OCI-LY3 (cell line): ENCODE measurements at regions not wholly inside any gene's neighbourhood (a gene's known extent, or its start where the extent isn't known, plus 50 kb on each side); places are given as distances from the start of the nearest gene placed in this dataset.

Source experiments
- EZH2phosphoT487 ChIP-seq: fragments of 200-600 bp; shearing (Covaris generic); IDR thresholded peaks from 2 replicates; pipeline ENCODE4 v1.6.1; 2018; ENCODE audit warnings: antibody characterized with exemption, mixed run types, low read depth
- TF ChIP-seq, protein P1 (sequence below): fragments of 200-600, 300-600 bp; sonication (generic); IDR thresholded peaks from 2 replicates; pipeline ENCODE4 v1.5.1; 2014; ENCODE audit warnings: antibody characterized with exemption, low read length, low read depth

DNA sequence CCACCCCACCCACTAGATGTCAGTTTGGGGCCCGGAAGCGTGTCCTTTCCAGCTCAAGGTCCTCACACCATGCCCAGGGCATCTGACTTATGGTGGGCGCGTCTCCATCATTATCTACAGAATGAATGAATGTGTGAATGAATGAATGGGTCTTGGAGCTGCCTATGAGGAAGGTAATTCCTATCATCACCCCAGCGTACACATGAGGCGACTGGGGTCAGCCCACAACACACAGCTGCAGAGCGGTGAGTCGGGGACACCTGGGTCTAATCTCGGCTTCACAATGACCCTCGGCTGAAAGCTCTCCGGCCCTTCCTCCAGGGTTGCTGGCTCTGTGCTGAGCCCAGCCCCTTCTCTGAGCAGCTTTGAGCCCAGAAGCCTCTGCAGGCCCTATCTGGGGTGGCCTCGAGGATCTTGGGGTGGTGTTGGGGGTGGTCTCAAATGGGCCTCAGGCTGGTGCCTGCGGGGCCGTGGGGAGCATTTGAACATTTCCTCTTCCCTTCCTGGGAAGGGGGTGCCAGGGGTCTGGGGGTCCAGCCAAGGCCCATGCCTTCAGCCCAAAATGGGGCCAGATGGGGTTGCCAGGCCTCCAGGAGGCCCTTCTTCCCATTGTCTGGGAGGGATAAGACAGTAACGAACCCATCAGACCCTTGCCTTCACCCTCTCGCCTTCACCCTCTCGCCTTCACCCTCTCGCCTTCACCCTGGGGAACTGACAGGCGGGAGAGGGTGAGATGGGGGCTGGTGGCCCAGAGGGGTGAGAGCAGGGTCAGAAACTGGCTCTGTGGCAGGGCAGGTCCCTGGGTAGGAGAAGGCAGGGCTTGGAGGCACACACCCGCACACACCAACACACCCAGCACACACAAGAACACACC is 82.4 kb downstream of the MYEOV start:
- TF ChIP-seq, protein P1, sequence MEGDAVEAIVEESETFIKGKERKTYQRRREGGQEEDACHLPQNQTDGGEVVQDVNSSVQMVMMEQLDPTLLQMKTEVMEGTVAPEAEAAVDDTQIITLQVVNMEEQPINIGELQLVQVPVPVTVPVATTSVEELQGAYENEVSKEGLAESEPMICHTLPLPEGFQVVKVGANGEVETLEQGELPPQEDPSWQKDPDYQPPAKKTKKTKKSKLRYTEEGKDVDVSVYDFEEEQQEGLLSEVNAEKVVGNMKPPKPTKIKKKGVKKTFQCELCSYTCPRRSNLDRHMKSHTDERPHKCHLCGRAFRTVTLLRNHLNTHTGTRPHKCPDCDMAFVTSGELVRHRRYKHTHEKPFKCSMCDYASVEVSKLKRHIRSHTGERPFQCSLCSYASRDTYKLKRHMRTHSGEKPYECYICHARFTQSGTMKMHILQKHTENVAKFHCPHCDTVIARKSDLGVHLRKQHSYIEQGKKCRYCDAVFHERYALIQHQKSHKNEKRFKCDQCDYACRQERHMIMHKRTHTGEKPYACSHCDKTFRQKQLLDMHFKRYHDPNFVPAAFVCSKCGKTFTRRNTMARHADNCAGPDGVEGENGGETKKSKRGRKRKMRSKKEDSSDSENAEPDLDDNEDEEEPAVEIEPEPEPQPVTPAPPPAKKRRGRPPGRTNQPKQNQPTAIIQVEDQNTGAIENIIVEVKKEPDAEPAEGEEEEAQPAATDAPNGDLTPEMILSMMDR, result no peak
- no peak for TF ChIP-seq EZH2phosphoT487
